NCI-H524 treated with DMSO at 0.1 percent for 48 hours (cell line): ENCODE measurements at regions not wholly inside any gene's neighbourhood (a gene's known extent, or its start where the extent isn't known, plus 50 kb on each side); places are given as distances from the start of the nearest gene placed in this dataset.
"Not testable (repeated sequence)": the region's sequence is repeated elsewhere in the genome, so short reads cannot be mapped to it uniquely, and the experiment has no call there.

Experiments used
- DNase-seq: peaks from one replicate; lab custom pipeline; 2025; lab: John Stamatoyannopoulos, UW

DNA sequence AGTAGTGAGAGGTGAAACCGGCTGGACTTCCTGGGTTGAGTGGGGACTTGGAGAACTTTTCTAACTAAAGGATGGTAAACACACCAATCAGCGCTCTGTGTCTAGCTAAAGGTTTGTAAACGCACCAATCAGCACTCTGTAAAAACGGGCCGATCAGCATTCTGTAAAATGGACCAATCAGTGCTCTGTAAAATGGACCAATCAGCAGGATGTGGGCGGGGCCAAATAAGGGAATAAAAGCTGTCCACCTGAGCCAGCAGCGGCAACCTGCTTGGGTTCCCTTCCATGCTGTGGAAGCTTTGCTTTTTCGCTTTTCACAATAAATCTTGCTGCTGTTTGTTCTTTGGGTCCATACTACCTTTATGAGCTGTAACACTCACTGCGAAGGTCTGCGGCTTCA lies 621.2 kb downstream of the JRKL start:
- DNase-seq = not testable (repeated sequence)

DNA sequence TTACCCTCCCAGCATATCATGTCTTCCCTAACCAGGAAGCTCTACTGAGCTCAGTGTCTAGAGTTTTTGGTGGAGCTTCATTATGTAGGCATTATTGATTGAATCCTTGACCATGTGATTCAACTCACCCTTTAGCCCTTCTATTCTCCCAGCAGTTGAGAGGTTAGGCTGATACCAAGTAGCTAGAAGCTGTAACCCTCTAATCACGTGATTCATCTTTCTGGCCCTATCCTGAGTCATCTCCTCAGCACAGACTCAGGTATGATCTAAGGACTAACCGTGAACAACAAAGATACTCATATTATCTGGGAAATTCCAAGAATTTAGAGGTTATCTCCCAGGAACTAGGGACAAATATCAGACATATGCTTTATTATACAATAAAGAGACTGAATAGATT lies 625.5 kb downstream of the JRKL start:
- no peak for DNase-seq

DNA sequence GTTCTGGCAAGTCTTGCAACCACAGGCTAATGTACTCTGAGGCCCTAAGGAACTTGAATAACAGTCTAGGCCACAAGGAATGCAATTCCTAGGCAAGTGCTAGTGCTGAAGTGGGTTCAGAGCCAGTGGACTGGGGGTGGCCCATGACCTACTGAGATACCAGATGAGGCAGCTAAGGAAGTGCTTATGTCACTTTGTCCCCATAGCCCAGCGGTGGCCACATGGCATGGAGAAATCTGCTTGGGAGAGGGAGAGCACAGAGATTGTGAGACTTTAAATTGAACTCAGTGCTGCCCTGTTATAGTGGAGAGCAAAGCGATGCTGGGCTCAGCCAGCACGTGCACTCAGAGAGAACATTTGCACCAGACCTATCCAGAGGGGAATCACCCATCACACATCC lies 629.5 kb downstream of the JRKL start:
- DNase-seq = no peak

DNA sequence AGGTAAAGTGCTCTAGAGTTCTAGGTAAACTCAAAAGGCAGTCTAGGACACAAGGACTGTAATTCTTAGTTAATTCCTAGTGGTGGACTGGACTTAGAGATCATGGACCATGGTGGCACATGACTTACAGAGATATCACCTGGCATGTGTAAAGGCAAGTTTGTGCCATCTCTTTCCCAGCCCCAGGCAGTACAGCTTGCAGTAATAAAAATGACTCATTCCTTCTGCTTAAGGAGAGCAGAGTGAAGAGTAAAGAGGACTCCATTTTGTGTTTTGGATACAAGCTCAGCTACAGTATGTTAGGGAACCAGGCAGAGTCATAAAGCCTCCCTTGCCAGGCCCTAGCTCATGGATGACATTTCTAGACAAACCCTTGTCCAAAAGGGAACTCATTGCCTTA lies 629.9 kb downstream of the JRKL start:
- no peak for DNase-seq

DNA sequence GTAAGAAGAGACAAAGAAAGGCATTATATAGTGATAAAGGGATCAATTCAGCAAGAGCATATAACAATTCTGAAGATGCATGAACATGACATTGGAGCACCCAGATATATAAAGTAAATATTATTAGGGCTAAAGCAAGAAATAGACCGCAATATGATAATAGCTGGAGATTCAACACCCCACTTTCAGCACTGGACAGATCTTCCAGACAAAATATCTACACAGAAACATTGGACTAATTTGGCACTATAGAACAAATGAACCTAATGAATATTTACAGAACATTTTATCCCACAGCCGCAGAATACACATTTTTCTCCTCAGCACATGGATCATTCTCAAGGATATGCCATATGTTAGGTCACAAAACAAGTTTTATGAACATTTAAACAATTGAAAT lies 633.1 kb downstream of the JRKL start:
- no peak for DNase-seq

DNA sequence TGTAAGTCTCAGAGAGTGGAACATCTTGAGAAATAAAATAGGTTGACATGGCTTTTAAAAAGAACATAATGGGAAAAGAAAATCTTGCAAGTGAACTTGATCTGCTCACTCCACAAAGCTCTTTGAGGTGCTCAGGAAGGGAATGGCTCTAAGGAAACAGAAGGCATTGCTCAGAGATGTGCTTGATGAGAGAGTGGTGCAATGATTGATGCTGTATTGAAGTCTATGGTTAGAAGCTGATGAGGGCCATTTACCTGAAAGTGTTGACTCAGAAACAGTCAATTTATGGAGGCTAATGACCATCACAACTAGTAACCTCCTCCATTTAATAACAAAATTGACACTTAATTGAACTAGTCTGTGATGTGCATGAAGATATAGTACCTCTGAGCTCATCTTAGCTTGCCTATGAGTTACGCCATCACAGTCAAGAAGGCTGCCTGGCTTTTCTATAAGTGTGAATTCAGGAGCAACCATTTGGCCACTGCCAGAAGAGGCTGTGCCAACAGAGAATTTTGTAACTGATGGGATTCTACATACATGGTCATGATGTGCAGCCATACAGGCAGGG lies 639.1 kb downstream of the JRKL start:
- DNase-seq = no peak

DNA sequence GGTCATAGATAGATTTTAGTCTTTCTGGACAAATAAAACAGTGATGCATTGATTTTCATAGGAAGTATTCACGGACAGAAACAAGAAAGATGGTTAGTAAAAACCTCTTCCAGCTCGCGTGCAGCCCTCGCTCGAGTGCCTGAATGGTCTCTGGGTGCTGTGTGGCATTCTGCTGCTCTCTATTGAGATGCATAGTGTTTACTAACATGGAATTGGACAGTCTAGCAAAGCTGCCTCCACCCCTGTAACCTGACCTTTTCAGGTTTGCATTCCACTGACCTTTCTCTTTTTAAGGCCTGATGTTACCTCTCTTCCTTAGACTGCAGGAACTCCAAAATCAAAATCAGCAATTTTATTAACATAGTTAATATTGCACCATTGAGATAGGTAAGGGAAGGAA lies 643.4 kb downstream of the JRKL start:
- no peak for DNase-seq

DNA sequence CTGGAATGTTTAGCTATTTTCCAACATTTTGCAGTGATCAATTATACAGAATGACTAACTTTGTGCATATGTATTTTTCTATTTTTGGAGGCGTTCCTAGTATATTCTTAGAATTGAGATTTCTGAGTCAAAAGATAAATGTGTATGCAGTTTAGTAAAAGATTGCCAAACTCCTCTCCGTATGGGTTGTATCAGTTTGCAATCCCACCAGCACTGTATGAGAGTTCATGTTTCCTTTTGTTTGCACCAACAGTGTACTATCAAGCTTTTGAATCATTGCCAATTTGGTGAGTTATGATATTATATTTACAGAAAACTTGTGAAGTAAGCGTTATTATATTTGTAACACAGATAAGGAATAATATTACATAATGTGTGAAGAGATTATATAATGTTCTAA lies 658.7 kb downstream of the JRKL start:
- no peak for DNase-seq

DNA sequence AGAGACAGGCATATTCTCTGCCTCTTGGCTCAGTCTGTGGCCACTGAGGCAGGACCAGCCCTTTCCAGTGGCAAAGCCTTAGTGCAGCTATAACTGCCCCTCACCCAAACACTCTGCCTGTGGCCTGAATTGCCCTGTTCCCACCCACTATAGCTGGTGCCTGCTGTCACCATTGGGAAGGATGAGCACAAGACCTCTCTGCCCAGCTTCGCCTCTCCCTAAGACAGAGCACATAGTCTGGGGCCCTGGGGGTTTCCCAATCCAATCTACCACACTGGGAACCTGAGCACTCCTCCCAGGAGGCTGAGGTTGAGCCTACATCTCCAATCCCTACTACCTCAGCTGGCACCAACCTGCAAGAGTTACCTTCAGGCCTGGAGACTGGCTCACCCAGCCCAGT lies 670.4 kb downstream of the JRKL start:
- no peak for DNase-seq

DNA sequence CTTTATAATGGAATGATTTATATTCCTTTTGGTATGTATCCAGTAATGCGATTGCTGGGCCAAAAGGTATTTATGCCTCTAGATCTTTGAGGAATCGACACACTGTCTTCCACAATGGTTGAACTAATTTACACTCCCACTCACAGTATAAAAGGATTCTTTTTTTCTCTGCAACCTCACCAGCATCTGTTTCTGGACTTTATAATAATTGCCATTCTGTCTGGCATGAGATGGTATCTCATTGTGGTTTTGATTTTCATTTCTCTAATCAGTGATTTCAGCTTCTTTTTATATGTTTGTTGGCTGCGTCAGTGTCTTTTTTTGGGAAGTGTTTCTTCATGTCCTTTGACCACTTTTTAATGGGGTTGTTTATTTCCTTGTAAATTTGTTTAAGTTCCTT lies 679.3 kb downstream of the JRKL start:
- DNase-seq = no peak

DNA sequence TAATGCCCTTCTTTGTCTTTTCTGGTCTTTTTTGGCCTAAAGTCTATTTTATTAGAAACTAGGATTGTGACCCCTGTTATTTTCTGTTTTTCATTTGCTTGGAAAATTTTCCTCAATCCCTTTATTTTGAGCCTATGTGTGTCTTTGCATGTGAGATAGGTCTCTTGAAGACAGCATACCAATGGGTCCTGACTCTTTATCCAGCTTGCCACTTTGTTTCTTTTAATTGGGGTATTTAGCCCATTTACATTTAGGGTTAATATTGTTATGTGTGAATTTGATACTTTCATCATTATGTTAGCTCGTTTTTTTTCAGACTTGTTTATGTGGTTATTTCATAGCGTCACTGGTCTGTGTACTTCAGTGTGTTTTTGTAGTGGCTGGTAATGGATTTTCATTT lies 682.6 kb downstream of the JRKL start:
- no peak for DNase-seq

DNA sequence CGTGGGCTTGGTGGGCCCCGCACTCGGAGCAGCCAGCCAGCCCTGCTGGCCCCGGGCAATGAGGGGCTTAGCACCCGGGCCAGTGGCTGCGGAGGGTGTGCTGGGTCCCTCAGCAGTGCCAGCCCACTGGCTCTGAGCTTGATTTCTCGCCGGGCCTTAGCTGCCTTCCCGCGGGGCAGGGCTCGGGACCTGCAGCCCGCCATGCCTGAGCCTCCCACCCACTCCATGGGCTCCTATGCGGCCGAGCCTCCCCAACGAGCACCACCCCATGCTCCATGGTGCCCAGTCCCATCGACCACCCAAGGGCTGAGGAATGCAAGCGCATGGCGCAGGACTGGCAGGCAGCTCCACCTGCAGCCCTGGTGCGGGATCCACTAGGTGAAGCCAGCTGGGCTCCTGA lies 686.9 kb downstream of the JRKL start:
- DNase-seq = not testable (repeated sequence)

DNA sequence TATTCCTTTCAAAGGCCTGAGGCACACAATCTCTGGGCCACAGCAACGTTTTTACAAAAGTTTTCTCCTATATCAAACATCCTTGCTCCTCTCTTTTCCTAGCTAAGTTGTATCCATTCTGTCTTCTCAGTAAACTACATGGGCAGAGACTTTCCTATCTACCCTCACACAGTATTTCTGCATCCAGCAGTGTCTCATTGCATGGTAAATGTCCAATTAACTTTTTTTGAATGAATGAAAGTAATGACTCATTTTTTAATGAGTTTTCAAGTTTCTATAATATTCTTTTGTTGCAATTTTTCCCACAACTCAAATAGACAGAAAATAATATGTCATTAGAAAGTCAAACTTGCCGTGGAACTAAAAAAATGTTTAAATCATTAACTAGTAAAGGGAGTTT lies 688.6 kb downstream of the JRKL start:
- DNase-seq = no peak

DNA sequence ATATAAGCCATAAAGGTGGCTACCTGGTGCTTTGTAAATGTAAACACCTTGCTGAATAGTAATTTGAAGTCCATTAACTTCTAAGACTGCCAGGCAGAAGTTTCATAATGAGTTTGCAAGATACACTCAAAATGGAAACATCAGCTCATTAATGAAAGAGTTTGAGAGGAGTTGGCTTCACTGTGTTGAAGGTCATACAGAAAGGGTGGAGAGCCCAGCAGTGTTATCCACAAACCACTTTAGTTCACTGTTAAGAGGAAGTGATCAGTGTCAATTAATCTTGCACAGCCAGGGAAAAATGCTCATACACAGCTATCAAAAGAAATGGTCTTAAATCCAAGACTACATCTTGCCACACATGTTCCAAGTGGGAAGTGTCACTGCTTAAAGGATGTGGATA lies 689.4 kb downstream of the JRKL start:
- DNase-seq = no peak

DNA sequence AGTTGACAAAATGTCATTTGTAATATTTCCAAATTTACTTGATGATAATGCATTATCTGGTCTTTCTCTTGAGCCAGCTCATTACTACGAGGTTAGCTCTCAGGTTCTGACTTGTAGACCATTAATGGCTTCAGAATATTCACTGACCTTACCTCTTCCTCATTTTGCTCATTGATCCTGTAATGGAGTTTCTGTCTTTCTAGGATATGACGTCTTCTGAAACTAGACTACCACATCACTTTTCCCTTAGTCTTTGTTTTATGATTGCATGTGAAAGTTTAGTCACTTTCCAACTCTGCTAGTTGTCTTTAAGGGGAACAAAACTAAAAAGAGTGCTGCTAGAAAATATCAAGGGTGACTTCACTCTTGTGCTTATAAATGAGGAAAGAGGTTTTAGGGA lies 697.6 kb downstream of the JRKL start:
- no peak for DNase-seq

DNA sequence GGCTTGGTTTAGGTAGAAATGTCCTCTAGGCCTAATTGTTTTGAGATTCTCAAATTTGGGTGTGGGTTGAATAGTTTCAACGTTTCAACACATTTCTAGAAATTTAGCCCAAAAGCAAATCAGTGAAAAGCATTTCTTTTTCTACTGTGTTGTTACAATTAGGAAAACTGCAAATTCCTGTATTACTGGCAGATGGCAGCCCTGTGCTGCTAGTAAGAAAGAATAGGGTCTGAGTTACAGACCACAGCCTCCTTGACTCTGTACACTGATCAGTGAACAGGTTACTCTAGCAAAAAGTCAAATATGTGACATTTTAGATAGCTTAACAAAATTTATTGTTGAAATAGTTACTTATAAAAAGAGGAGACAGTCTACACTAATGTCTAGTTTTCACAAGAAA lies 703.0 kb downstream of the JRKL start:
- no peak for DNase-seq

DNA sequence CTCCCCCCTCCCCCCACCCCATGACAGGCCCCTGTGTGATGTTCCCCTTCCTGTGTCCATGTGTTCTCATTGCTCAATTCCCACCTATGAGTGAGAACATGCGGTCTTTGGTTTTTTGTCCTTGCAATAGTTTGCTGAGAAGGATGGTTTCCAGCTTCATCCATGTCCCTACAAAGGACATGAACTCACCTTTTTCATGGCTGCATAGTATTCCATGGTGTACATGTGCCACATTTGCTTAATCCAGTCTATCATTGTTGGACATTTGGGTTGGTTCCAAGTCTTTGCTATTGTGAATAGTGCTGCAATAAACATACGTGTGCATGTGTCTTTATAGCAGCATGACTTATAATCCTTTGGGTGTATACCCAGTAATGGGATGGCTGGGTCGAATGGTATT lies 712.4 kb downstream of the JRKL start:
- not testable (repeated sequence) for DNase-seq

DNA sequence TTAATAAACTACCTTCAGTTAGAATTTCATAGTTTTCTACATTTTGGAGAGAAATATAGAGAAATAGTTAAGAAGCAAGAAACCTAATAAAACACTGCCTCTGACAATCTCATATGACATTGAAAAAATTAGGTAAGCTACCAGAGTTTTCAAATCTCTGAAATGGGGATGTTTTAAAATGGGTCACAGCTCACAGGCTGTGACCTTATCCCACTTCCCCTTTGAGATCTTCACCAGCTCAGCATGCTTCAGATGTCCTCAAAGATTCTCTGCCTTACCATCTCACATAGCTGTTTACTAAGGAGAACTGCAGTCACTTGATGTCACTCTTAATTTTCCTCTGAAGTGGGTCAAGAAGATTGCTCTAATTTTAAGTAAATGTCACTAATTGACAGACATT lies 717.8 kb downstream of the JRKL start:
- DNase-seq = no peak

DNA sequence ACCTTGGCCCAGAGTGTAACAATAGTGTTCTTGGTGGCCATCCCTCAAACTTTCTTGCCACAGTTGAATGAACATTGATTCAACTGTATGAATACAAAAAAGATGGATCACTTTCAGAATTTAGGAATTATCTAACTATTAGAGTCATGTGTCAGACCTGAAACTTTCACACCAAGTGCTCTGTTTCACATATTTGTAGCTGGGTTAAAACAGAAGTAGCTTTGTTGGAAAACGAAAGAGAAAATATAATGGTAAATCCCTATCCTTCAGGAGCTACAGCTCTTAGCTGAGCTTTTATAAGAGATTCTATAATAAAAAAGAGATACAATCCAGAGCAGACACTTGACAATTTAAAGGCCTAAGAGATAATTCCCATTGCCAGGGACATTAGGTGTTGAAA lies 719.3 kb downstream of the JRKL start:
- no peak for DNase-seq

DNA sequence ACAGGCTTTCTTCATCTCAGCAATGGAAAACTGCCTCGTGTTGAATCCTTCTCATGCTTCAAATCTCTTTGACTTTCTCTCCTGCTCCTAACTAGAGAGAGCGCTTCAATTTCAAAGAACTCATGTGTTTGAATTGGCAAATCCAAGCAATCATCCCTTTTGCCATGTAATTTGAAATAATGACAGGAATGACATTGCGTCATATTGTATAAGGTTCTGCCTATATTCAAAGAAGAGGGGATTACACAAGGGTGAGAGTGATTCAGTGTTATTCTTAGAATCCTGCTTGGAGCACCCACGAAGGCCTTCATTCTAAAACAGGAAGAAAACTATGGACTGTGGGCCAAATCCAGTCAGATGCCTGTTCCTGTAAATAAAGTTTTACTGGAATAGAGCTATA lies 720.6 kb downstream of the JRKL start:
- no peak for DNase-seq

DNA sequence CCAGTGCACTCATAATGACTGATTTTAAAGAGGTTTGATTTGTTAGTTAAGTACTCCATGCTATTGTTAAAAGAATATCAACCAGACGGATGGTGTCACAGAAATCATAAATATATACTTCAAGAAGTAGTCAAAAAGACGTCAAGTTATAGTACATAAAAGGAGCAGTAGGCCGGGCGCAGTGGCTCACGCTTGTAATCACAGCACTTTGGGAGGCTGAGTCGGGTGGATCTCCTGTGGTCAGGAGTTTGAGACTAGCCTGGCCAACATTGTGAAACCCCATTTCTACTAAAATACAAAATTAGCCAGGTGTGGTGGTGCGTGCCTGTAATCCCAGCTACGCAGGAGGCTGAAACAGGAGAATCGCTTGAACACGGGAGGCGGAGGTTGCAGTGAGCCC lies 721.7 kb downstream of the JRKL start:
- DNase-seq = no peak

DNA sequence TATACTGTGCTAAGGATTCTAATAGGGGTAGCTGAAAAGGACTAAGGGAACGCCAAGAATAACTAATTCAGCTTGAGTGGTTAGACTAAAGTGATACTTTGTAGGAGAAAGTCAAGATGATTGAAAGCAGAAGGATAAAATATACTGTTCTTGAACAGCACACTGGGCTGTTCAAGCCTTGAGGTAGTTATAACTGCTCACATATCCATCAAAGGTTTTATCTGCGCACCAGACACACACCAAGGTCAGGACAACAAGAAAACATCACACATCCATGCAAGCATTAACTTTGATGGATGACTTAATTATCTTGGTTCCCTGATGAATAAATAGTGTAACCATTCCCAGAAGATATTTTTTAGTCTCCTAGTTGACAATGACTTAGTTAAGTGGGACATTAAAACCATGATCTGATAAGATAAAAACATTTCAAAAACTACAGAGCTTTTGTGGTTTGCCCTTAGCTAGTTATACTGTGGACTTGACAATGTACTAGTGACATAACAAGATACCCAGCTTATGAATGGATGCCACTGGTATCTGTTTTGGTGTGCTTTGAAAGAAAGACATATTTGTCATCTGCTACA lies 728.9 kb downstream of the JRKL start:
- DNase-seq = no peak

DNA sequence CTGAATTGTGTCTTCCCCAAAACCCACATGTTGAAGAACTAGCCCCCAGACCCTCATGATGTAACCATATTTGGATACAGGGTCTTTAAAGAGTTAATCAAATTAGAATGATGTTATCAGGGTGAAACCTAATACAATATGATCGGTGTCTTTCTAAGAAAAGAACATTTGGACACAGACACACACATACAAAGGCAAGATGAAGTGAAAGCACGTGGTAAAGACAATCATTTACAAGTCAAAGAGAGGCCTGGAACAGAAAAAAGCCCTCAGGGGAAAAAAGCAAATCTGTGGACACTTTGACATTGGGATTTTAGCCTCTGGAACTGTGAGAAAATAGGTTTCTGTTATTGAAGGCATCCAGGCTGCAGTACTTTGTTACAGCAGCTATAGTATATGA lies 733.4 kb downstream of the JRKL start:
- no peak for DNase-seq

DNA sequence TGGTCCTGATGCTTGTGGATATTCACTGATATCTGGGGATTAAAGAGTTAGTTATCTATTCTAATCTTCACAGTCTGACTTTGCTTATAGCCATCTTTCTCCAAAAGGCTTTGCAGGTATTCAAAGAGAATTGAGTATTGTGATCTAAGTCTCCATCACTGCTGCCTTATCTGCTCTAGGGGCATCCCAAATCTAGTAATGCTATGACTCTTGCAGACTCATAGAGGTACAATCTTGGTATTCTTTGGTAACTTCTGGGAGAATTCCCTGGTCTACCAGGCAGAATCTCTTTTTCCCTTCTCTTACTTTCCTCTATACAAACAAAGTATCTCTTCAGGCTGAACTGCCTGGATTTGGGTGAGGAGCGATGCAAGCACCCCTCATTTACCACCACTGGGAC lies 746.3 kb downstream of the JRKL start:
- no peak for DNase-seq
